ENCODE measurements at regions not wholly inside any gene's neighbourhood (a gene's known extent, or its start where the extent isn't known, plus 50 kb on each side); places are given as distances from the start of the nearest gene placed in this dataset.

GRCh38 chr5:61784341-61784740, 452.3 kb downstream of the ZSWIM6 start:
- DNase-seq (ENCODE audit: low read depth), result peak; percentile 7

- no peak for DNase-seq (ENCODE audit: low read depth)
Measured at GRCh38 chr5:61788548-61788947, 456.5 kb downstream of the ZSWIM6 start.

- DNase-seq (ENCODE audit: low read depth), result no peak
Measured at GRCh38 chr5:61790007-61790406, 457.9 kb downstream of the ZSWIM6 start.

- DNase-seq (ENCODE audit: low read depth), result no peak
Measured at GRCh38 chr5:61790678-61791077, 458.6 kb downstream of the ZSWIM6 start.

GRCh38 chr5:61796773-61797172, 464.7 kb downstream of the ZSWIM6 start:
- DNase-seq (ENCODE audit: low read depth), result no peak

- no peak for DNase-seq (ENCODE audit: low read depth)
Measured at GRCh38 chr5:61800450-61800849, 468.4 kb downstream of the ZSWIM6 start.

- no peak for DNase-seq (ENCODE audit: low read depth)
Measured at GRCh38 chr5:61801174-61801573, 469.1 kb downstream of the ZSWIM6 start.

GRCh38 chr5:61802456-61802855, 470.4 kb downstream of the ZSWIM6 start:
- DNase-seq (ENCODE audit: low read depth), result no peak

- DNase-seq (ENCODE audit: low read depth), result peak; percentile 58
Measured at GRCh38 chr5:61805101-61805500, 473.0 kb downstream of the ZSWIM6 start.

- DNase-seq (ENCODE audit: low read depth), result no peak
Measured at GRCh38 chr5:61806491-61807020, 474.5 kb downstream of the ZSWIM6 start.

- DNase-seq (ENCODE audit: low read depth), result no peak
Measured at GRCh38 chr5:61808091-61808490, 476.0 kb downstream of the ZSWIM6 start.

GRCh38 chr5:61808909-61809308, 476.9 kb downstream of the ZSWIM6 start:
- no peak for DNase-seq (ENCODE audit: low read depth)

GRCh38 chr5:61809651-61810050, 477.6 kb downstream of the ZSWIM6 start:
- DNase-seq (ENCODE audit: low read depth), result no peak

- no peak for DNase-seq (ENCODE audit: low read depth)
Measured at GRCh38 chr5:61811052-61811451, 479.0 kb downstream of the ZSWIM6 start.

- DNase-seq (ENCODE audit: low read depth), result no peak
Measured at GRCh38 chr5:61813361-61813760, 481.3 kb downstream of the ZSWIM6 start.

- no peak for DNase-seq (ENCODE audit: low read depth)
Measured at GRCh38 chr5:61815339-61815738, 483.3 kb downstream of the ZSWIM6 start.

- DNase-seq (ENCODE audit: low read depth), result no peak
Measured at GRCh38 chr5:61816146-61816545, 484.1 kb downstream of the ZSWIM6 start.

GRCh38 chr5:61816585-61817450, 484.8 kb downstream of the ZSWIM6 start:
- no peak for DNase-seq (ENCODE audit: low read depth)

GRCh38 chr5:61817472-61818326, 485.6 kb downstream of the ZSWIM6 start:
- peak; percentile 26 for DNase-seq (ENCODE audit: low read depth)

- DNase-seq (ENCODE audit: low read depth), result no peak
Measured at GRCh38 chr5:61820836-61821235, 485.2 kb upstream of the KIF2A start.

GRCh38 chr5:61821561-61821960, 484.4 kb upstream of the KIF2A start:
- no peak for DNase-seq (ENCODE audit: low read depth)

GRCh38 chr5:61822584-61822983, 483.4 kb upstream of the KIF2A start:
- DNase-seq (ENCODE audit: low read depth), result no peak

- DNase-seq (ENCODE audit: low read depth), result no peak
Measured at GRCh38 chr5:61823065-61823464, 482.9 kb upstream of the KIF2A start.

Measured in Daoy (cell line).